HG03135 (cell line): ENCODE measurements at regions not wholly inside any gene's neighbourhood (a gene's known extent, or its start where the extent isn't known, plus 50 kb on each side); places are given as distances from the start of the nearest gene placed in this dataset.

Source experiments
- ATAC-seq: cut with Tn5 transposase; IDR thresholded peaks from one replicate; pipeline ENCODE4 v1.9.1; 2021; ENCODE audit warnings: mild to moderate bottlenecking, moderate library complexity; ENCODE audit not compliant: unreplicated experiment

GRCh38 chr5:89380635-89381034, 497.7 kb upstream of the MEF2C start:
- no peak for ATAC-seq

GRCh38 chr5:89377767-89378455, 494.9 kb upstream of the MEF2C start:
- no peak for ATAC-seq

- ATAC-seq = no peak
These were observed 492.0 kb upstream of the MEF2C start for GRCh38 chr5:89374818-89375521.

GRCh38 chr5:89374144-89374784, 491.3 kb upstream of the MEF2C start:
- no peak for ATAC-seq

- ATAC-seq = no peak
These were observed 489.2 kb upstream of the MEF2C start for GRCh38 chr5:89372176-89372575.

- no peak for ATAC-seq
These were observed 488.7 kb upstream of the MEF2C start for GRCh38 chr5:89371646-89372045.

GRCh38 chr5:89359046-89359445, 476.1 kb upstream of the MEF2C start:
- no peak for ATAC-seq

- peak; percentile 55 for ATAC-seq
These were observed 471.0 kb upstream of the MEF2C start for GRCh38 chr5:89353837-89354551.

- no peak for ATAC-seq
These were observed 469.0 kb upstream of the MEF2C start for GRCh38 chr5:89351975-89352374.

- ATAC-seq = no peak
These were observed 468.2 kb upstream of the MEF2C start for GRCh38 chr5:89351222-89351621.

GRCh38 chr5:89350684-89351083, 467.7 kb upstream of the MEF2C start:
- ATAC-seq = no peak

GRCh38 chr5:89349246-89349980, 466.4 kb upstream of the MEF2C start:
- no peak for ATAC-seq

GRCh38 chr5:89346573-89346972, 463.6 kb upstream of the MEF2C start:
- no peak for ATAC-seq

GRCh38 chr5:89343666-89344065, 460.7 kb upstream of the MEF2C start:
- peak; percentile 85 for ATAC-seq

- peak; percentile 34 for ATAC-seq
These were observed 459.3 kb upstream of the MEF2C start for GRCh38 chr5:89342106-89342876.

- no peak for ATAC-seq
These were observed 456.0 kb upstream of the MEF2C start for GRCh38 chr5:89338935-89339334.

GRCh38 chr5:89336111-89336510, 453.1 kb upstream of the MEF2C start:
- no peak for ATAC-seq

- ATAC-seq = no peak
These were observed 447.2 kb upstream of the MEF2C start for GRCh38 chr5:89330140-89330539.

GRCh38 chr5:89327608-89328007, 444.6 kb upstream of the MEF2C start:
- no peak for ATAC-seq

GRCh38 chr5:89324990-89325389, 442.0 kb upstream of the MEF2C start:
- no peak for ATAC-seq
